HepG2 (cell line): ENCODE measurements at regions not wholly inside any gene's neighbourhood (a gene's known extent, or its start where the extent isn't known, plus 50 kb on each side); places are given as distances from the start of the nearest gene placed in this dataset.

Experiments used
- ATF6 ChIP-seq: sonication (generic); formaldehyde crosslinking; conservative IDR thresholded peaks from 2 replicates; pipeline ENCODE4 v1.4.0; 2020; ENCODE audit warnings: missing genetic modification reagents
- DPF2 ChIP-seq: sonication (generic); formaldehyde crosslinking; IDR thresholded peaks from 2 replicates; pipeline ENCODE4 v1.4.0; 2020; ENCODE audit warnings: mild to moderate bottlenecking, low read depth, missing genetic modification reagents, borderline replicate concordance
- GLI4 ChIP-seq: sonication (generic); formaldehyde crosslinking; IDR thresholded peaks from 2 replicates; pipeline ENCODE4 v1.5.1; 2020; ENCODE audit warnings: missing genetic modification reagents, mild to moderate bottlenecking, moderate library complexity, borderline replicate concordance
- JUND ChIP-seq: sonication (generic); formaldehyde crosslinking; IDR thresholded peaks from 2 replicates; pipeline ENCODE4 v1.8.0; 2022; ENCODE audit warnings: mild to moderate bottlenecking, missing genetic modification reagents
- NR2C2 ChIP-seq: sonication (generic); formaldehyde crosslinking; IDR thresholded peaks from 2 replicates; pipeline ENCODE4 v1.4.0; 2020; ENCODE audit warnings: missing genetic modification reagents, mild to moderate bottlenecking, moderate library complexity, borderline replicate concordance
- POLR2A ChIP-seq, 2 experiments: IDR thresholded peaks; 2 replicates each; pipeline ENCODE4 v1.6.1; 2011; ENCODE audit warnings: low read depth in 2 of 2, low read length in 2 of 2, mild to moderate bottlenecking in 1 of 2, moderate library complexity in 1 of 2; ENCODE audit not compliant: insufficient read depth in 1 of 2
- ZBTB4 ChIP-seq: sonication (generic); formaldehyde crosslinking; IDR thresholded peaks from 2 replicates; pipeline ENCODE4 v1.4.0; 2020; ENCODE audit warnings: missing genetic modification reagents, mild to moderate bottlenecking, borderline replicate concordance
- ZNF441 ChIP-seq: sonication (generic); formaldehyde crosslinking; IDR thresholded peaks from 2 replicates; pipeline ENCODE4 v1.7.0; 2021; ENCODE audit warnings: missing genetic modification reagents, borderline replicate concordance

GRCh38 chr16:64098451-64098850 lies 1023.4 kb downstream of the CDH11 start:
- no peak for TF ChIP-seq JUND
- TF ChIP-seq NR2C2 (CRISPR knock-in tag), result no peak
- TF ChIP-seq POLR2A (IDR thresholded peaks at IDR 0.05; ENCODE audit: insufficient read depth in 1 of 2, low read depth in 2 of 2, low read length in 2 of 2), result no peak
- TF ChIP-seq GLI4 (CRISPR knock-in tag), result no peak
- TF ChIP-seq ZBTB4 (CRISPR knock-in tag), result no peak
- TF ChIP-seq DPF2 (CRISPR knock-in tag), result no peak
- no peak for TF ChIP-seq ATF6 (CRISPR knock-in tag)
- TF ChIP-seq ZNF441 (CRISPR knock-in tag), result no peak
